Hematopoietic multipotent progenitor cell treated with erythropoietin and hydrocortisone succinate and interleukin-3 and kit ligand, for 6 days (in vitro differentiated cells): ENCODE measurements at regions not wholly inside any gene's neighbourhood (a gene's known extent, or its start where the extent isn't known, plus 50 kb on each side); places are given as distances from the start of the nearest gene placed in this dataset.
A peak's percentile ranks its signal among the peaks of the same experiment; 100 is the strongest.

Experiments used
- DNase-seq: peaks from one replicate; pipeline ENCODE4 v3.0.0-alpha.2; 2015

DNA sequence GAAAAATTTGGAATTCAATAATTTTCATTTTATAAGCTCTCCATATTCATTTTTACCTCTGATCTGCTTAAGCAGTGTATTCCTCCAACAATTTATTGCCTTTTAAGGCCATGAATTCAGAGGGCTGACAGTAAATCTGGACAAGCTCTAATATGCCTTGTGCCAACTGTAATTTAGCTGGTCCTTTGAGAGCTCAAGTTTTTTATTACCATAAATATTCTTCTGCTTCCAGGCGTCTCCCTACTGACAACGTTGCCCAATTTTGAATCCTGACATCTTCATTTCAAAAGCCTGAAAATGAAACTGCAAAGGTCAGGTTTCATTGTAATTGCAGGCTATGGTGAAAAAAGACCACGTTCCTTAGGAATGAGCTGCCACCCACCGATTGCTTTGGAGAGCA lies 95.8 kb upstream of the GEMIN8 start:
- DNase-seq, result no peak

DNA sequence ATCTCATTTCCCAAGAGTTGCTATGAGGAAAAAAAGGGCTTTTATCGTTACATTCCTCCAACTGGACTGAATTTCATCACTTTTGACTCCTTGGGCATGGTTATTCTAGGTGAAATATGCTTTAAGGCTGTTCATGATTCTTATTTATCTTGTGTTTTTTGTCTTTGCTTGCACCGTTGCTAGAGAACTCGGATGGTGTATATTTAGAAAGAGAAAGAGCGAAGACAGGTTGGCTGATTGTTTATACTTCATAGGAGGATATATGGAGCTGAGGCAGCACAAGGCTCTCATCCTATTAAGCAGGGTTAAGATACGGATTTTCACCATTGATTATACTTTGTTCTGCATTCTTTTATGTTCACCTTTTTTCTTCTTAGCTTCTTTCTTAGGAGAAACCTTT lies 94.9 kb upstream of the GEMIN8 start:
- no peak for DNase-seq

DNA sequence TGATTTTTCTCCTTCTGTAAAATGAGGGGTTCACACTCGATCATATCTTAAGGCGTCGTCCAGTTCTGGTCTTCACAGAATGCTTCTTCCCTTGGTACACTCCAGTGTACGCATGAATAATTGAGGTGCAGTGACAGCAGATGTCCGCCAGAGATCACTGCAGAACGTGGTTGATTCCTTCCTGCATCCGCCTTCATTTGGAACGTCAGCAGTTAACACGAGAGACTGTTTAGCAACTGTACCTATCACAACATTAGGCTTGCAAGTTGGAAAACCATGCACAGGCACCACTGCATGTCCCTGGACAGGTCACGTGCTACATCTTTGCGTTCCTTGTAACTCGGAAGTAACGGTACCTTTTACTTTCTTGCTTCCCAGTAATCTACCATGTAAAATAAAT lies 66.0 kb upstream of the GEMIN8 start:
- peak; percentile 66 for DNase-seq

DNA sequence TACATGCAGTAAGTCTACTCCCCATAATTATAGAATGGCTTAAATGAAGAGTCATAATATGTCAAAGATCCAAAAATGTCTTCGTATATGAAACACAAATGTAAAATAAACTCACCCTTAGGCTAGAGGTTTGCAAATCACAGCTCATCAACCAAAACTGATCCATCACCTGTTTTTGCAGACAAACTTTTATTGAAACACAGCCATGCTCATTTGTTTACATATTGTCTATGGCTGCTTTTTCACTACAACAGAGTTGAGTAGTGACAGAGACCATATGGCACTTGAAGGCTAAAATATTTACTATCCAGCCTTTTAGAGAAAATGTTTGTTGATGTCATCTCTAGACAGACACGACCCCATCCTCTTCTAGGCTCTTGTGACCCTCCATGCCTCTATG lies 64.5 kb upstream of the GEMIN8 start:
- no peak for DNase-seq

DNA sequence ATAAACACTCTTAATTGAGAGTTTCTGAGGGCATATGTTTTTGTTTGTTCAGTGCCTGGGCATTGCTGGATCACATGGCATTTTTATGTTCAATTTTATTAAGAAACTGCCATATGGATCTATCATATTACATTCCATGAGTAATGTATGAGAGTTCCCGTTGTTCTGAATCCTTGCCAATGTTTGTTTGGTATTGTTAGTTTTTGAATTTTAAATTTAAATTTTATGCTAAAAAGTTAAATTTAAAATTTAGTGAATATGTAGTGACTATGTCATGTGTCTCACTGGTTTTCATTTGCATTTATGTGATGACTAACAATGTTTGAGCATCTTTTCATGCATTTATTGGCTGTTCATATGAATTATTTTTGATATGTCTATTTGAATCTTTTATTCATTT lies 54.8 kb upstream of the GEMIN8 start:
- no peak for DNase-seq

DNA sequence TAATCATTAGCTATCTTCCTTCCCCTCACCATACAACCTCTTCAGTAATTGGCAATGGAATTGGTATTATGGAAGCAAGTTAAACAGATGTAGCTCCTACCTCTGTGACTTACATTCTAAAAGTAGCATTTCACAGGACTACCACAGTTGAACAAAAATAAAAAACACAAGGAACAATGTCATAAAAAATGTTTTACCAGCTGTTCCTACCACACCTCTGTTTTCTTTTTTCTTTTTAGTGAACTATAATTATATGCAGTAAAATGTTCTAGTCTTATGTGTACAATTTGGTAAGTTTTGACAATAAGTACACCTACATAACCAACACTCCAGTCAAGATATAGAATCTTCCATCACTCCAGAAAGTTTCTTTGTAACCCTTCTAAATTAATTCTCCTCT lies 54.1 kb upstream of the GEMIN8 start:
- DNase-seq, result no peak

DNA sequence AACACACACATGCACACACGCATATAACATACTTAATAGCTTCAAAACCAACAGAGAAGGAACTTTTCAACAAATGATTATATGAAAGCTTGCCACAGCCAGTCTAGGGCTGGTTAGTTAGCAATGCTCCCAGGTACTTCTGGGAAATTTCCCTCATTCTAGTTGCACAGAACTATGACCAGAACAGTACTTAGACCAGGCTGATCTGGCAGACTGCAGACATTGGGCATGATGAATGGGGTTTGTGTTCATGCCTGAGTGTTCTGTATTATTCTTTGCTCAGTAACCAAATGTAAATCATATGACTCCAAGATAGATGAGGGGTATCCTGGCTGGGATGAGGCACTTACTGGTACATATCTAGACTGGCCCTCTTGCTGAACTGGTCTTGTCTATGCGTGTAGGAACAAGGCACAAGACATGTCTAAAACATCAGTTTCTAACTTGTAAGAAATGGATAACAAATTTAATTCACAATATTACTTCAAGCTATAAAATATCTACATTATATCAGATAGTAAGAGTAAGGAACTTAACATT lies 50.3 kb upstream of the GEMIN8 start:
- no peak for DNase-seq
